K562 (cell line): ENCODE measurements at regions not wholly inside any gene's neighbourhood (a gene's known extent, or its start where the extent isn't known, plus 50 kb on each side); places are given as distances from the start of the nearest gene placed in this dataset.

Experiments used
- ATAC-seq: fragments of 200-7000 bp; cut with Tn5 transposase; 3 replicates; pipeline ENCODE4 v1.9.1; 2020; ENCODE audit warnings: moderate library complexity
- BruUV-seq: library from RNA; stranded (reverse); fragments of 400-500 nt; replicated peaks from 2 replicates; lab custom pipeline; 2021; lab: Mats Ljungman, UMichigan
- CTCF ChIA-PET: fragments of 300-600 bp; formaldehyde crosslinking; extraction: SDS; loops from one replicate; lab custom pipeline; 2021; ENCODE audit warnings: low intra/inter-chr PET ratio; lab: Yijun Ruan, JAX
- POLR2A ChIA-PET: fragments of 300-600, 350-650 bp; sonication (Branson Sonifier 250); formaldehyde crosslinking; extraction: SDS; loops from one replicate; lab custom pipeline; 2021; ENCODE audit warnings: antibody characterized with exemption, inconsistent platforms; lab: Yijun Ruan, JAX
- DNase-seq, 4 experiments: peaks; one replicate each; pipeline versions ENCODE4 v3.0.0 to v3.0.0-alpha.2; 2011 to 2018; ENCODE audit warnings: low spot score in 3 of 4, mixed read lengths in 3 of 4; ENCODE audit errors: extremely low read depth in 1 of 4
- FAIRE-seq: peaks from 2 replicates; lab custom pipeline; 2011; peaks lifted over from hg19 to GRCh38; lab: Jason Lieb, UNC
- H2AFZ ChIP-seq: 2 replicates; pipeline ENCODE4 v1.6.0; 2011; ENCODE audit warnings: low read depth, low read length, control low read depth, inconsistent platforms
- H3K27ac ChIP-seq: fragments of 200-600 bp; 3 replicates; pipeline ENCODE4 v1.8.0; 2011; ENCODE audit warnings: low read depth, mild to moderate bottlenecking, control low read depth, inconsistent platforms, low read length, moderate library complexity, mixed read lengths; ENCODE audit errors: extremely low read depth
- H3K27me3 ChIP-seq, 2 experiments: fragments of 300-600 bp in 1 of 2; 2 replicates in 1 of 2; 3 replicates in 1 of 2; pipeline versions ENCODE4 v1.6.0 to v1.8.0; 2011; ENCODE audit warnings: inconsistent platforms in 2 of 2, low read length in 2 of 2, mild to moderate bottlenecking in 1 of 2, mixed read lengths in 1 of 2, moderate library complexity in 1 of 2; ENCODE audit not compliant: control insufficient read depth in 2 of 2, insufficient read depth in 2 of 2
- H3K36me3 ChIP-seq: fragments of 300-600 bp; 3 replicates; pipeline ENCODE4 v1.8.0; 2011; ENCODE audit warnings: mild to moderate bottlenecking, low read length, inconsistent platforms; ENCODE audit not compliant: control insufficient read depth, insufficient read depth
- H3K4me1 ChIP-seq, 2 experiments: fragments of 200-600 bp in 1 of 2; replicated peaks in 1 of 2; 2 replicates in 1 of 2; 3 replicates in 1 of 2; pipeline versions ENCODE4 v1.5.1 to v1.8.0; 2011; ENCODE audit warnings: inconsistent platforms in 2 of 2, low read length in 2 of 2, mild to moderate bottlenecking in 1 of 2, mixed read lengths in 1 of 2, moderate library complexity in 1 of 2; ENCODE audit not compliant: control insufficient read depth in 2 of 2, insufficient read depth in 2 of 2
- H3K4me2 ChIP-seq: 2 replicates; pipeline ENCODE4 v1.6.1; 2011; ENCODE audit warnings: low read length, control low read depth, inconsistent platforms, mixed read lengths; ENCODE audit not compliant: insufficient read depth
- H3K4me3 ChIP-seq: fragments of 200-600 bp; sonication (generic), shearing (Covaris generic); 2 replicates; pipeline ENCODE4 v1.5.1; 2016; ENCODE audit warnings: control low read depth, inconsistent platforms
- H3K79me2 ChIP-seq: fragments of 200-600 bp; 3 replicates; pipeline ENCODE4 v1.8.0; 2011; ENCODE audit warnings: low read length, inconsistent platforms; ENCODE audit not compliant: control insufficient read depth, insufficient read depth
- H3K9ac ChIP-seq, 2 experiments: 2 replicates each; pipeline versions ENCODE4 v1.6.0 to v1.6.1; 2011; ENCODE audit warnings: low read depth in 2 of 2, low read length in 2 of 2, control low read depth in 1 of 2, inconsistent platforms in 1 of 2, mild to moderate bottlenecking in 1 of 2, mixed read lengths in 1 of 2; ENCODE audit not compliant: insufficient read depth in 1 of 2
- H3K9me1 ChIP-seq: one replicate; pipeline ENCODE4 v1.6.0; 2011; ENCODE audit warnings: inconsistent platforms, mild to moderate bottlenecking, low read length, moderate library complexity; ENCODE audit not compliant: control insufficient read depth, insufficient read depth
- H3K9me3 ChIP-seq: replicated peaks from 2 replicates; pipeline ENCODE4 v1.5.1; 2011; ENCODE audit warnings: low read depth, low read length, inconsistent platforms; ENCODE audit not compliant: control insufficient read depth, insufficient read depth
- H4K20me1 ChIP-seq: replicated peaks from 2 replicates; pipeline ENCODE4 v1.6.1; 2011; ENCODE audit warnings: low read length, inconsistent platforms, mixed read lengths; ENCODE audit not compliant: control insufficient read depth, insufficient read depth
- ATF2 ChIP-seq: sonication (generic); formaldehyde crosslinking; IDR thresholded peaks from 2 replicates; pipeline ENCODE4 v1.8.1; 2022; ENCODE audit warnings: missing genetic modification reagents
- BMI1 ChIP-seq: fragments of 150-350 bp; IDR thresholded peaks from 2 replicates; pipeline ENCODE4 v1.6.1; 2014; ENCODE audit warnings: low read length
- COPS2 ChIP-seq: fragments of 450-650 bp; conservative IDR thresholded peaks from 2 replicates; pipeline ENCODE4 v1.6.1; 2016; ENCODE audit warnings: mild to moderate bottlenecking, moderate library complexity
- CREB3L1 ChIP-seq: fragments of 450-650 bp; IDR thresholded peaks from 2 replicates; pipeline ENCODE4 v1.6.1; 2014; ENCODE audit warnings: low read depth, mild to moderate bottlenecking, moderate library complexity, borderline replicate concordance
- GTF2B ChIP-seq: IDR thresholded peaks from 2 replicates; pipeline ENCODE4 v1.6.1; 2011; ENCODE audit not compliant: insufficient read length; ENCODE audit errors: extremely low read depth
- NUFIP1 ChIP-seq: fragments of 450-650 bp; IDR thresholded peaks from 2 replicates; pipeline ENCODE4 v1.6.1; 2018; ENCODE audit not compliant: partially characterized antibody
- POLR2G ChIP-seq: fragments of 200-400 bp; formaldehyde crosslinking; IDR thresholded peaks from 2 replicates; pipeline ENCODE4 v1.6.1; 2017; ENCODE audit warnings: low read depth, mild to moderate bottlenecking, antibody characterized with exemption, low read length, moderate library complexity
- PREB ChIP-seq: sonication (generic); formaldehyde crosslinking; IDR thresholded peaks from 2 replicates; pipeline ENCODE4 v1.8.1; 2023; ENCODE audit warnings: mild to moderate bottlenecking, missing genetic modification reagents
- PRPF4 ChIP-seq: fragments of 200-400 bp; formaldehyde crosslinking; IDR thresholded peaks from one replicate; pipeline ENCODE4 v1.6.1; 2017; ENCODE audit warnings: low read length, low read depth, mild to moderate bottlenecking; ENCODE audit not compliant: insufficient read depth, poor library complexity, severe bottlenecking
- ZEB2 ChIP-seq: fragments of 450-650 bp; IDR thresholded peaks from 2 replicates; pipeline ENCODE4 v1.6.1; 2016
- ZFP36 ChIP-seq: fragments of 150-350 bp; IDR thresholded peaks from 2 replicates; pipeline ENCODE4 v1.6.1; 2018; ENCODE audit warnings: low read length, low read depth; ENCODE audit not compliant: partially characterized antibody
- ZFP91 ChIP-seq: sonication (generic); formaldehyde crosslinking; IDR thresholded peaks from 2 replicates; pipeline ENCODE4 v1.8.0; 2022; ENCODE audit warnings: mild to moderate bottlenecking, missing genetic modification reagents
- ZKSCAN1 ChIP-seq: fragments of 150-350 bp; IDR thresholded peaks from 2 replicates; pipeline ENCODE4 v1.6.1; 2016; ENCODE audit warnings: low read depth, low read length
- WGBS: fragments of 100-300 bp; shearing (Covaris generic); methylation state at CpG from one replicate; pipeline ENCODE4 v1.1.6; 2016; ENCODE audit warnings: low coverage, mixed read lengths; ENCODE audit not compliant: insufficient coverage; ENCODE audit errors: missing lambda C conversion rate; 5-methylcytosine and 5-hydroxymethylcytosine counted together
- in situ Hi-C: fragments of 300-500 bp; cut with MboI; formaldehyde crosslinking; loops from 4 replicates; pipeline ENCODE4 v1.15.0; 2018; ENCODE audit warnings: inconsistent platforms, mixed read lengths
- intact Hi-C: fragments of 100-400 bp; cut with micrococcal nuclease; formaldehyde crosslinking; loops from 2 replicates; pipeline ENCODE4 v1.14.2; 2022

GRCh38 chr5:6859951-6860638 lies 146.9 kb downstream of the TENT4A start:
- Histone ChIP-seq H3K36me3 (no peaks in the 10 kb centered on the region), H3K9me3 (no peaks in the 10 kb centered on the region), H3K27ac (no peak overlapping the region), H2AFZ (no peak overlapping the region), H3K79me2 (no peaks in the 10 kb centered on the region), H3K4me2 (no peak overlapping the region), H3K9me1 (no peaks in the 10 kb centered on the region), H3K4me1 (no peaks in the 10 kb centered on the region), H3K4me3 (no peak overlapping the region), H4K20me1 (no peaks in the 10 kb centered on the region; the same call in 1 of the 2 replicates), H3K27me3 (peaks cover 3 to 17% of the 10 kb centered on the region in 2 experiments; a peak in 3 of 5 replicates), H3K9ac (no peak overlapping the region)
- no peak for DNase-seq
- CTCF ChIA-PET, result no interaction called here
- WGBS, result 0% methylated on average over 9 of the region's 9 CpGs
- no peak for FAIRE-seq
- no peak for ATAC-seq
- BruUV-seq, result no TSS peak
- intact Hi-C loops, result no loop called here
- POLR2A ChIA-PET, result no interaction called here
- in situ Hi-C loops, result no loop called here
- TF ChIP-seq ZFP36 (no peak), BMI1 (no peak), CREB3L1 (no peak), PREB (CRISPR knock-in tag) (no peak), ZEB2 (no peak), ZKSCAN1 (no peak), ZFP91 (CRISPR knock-in tag) (no peak), ATF2 (CRISPR knock-in tag) (no peak), COPS2 (no peak), GTF2B (no peak), PRPF4 (no peak), POLR2G (no peak), NUFIP1 (no peak)
